Loucy (cell line): ENCODE measurements at regions not wholly inside any gene's neighbourhood (a gene's known extent, or its start where the extent isn't known, plus 50 kb on each side); places are given as distances from the start of the nearest gene placed in this dataset.

Source experiments
- EZH2phosphoT487 ChIP-seq: fragments of 200-600 bp; IDR thresholded peaks from 2 replicates; pipeline ENCODE4 v1.6.1; 2018; ENCODE audit warnings: antibody characterized with exemption, mild to moderate bottlenecking, moderate library complexity, borderline replicate concordance
- TF ChIP-seq, protein P1 (sequence below): fragments of 200-600 bp; sonication (generic); conservative IDR thresholded peaks from 2 replicates; pipeline ENCODE4 v1.5.1; 2014; ENCODE audit warnings: mild to moderate bottlenecking, antibody characterized with exemption, low read length

DNA sequence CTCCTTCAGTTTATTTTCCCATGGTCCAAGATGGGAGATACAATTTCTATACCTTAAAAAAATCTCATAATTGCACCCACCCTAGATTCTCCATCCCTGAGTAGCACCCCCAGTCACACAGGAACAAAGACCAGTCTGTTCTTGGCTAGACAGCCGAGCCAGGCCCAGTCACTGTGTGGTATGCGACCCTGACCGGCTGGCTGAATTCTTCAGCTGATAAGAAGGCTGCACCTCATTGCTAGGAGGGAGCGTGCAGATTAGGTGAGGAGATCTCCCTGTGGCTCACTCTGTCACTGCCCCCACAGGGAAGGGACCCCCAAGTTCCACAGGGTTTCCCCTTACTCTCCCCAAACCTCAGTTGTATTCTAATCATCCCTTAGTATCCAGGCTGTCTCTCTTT is 138.7 kb downstream of the SALL1 start:
- TF ChIP-seq, protein P1, sequence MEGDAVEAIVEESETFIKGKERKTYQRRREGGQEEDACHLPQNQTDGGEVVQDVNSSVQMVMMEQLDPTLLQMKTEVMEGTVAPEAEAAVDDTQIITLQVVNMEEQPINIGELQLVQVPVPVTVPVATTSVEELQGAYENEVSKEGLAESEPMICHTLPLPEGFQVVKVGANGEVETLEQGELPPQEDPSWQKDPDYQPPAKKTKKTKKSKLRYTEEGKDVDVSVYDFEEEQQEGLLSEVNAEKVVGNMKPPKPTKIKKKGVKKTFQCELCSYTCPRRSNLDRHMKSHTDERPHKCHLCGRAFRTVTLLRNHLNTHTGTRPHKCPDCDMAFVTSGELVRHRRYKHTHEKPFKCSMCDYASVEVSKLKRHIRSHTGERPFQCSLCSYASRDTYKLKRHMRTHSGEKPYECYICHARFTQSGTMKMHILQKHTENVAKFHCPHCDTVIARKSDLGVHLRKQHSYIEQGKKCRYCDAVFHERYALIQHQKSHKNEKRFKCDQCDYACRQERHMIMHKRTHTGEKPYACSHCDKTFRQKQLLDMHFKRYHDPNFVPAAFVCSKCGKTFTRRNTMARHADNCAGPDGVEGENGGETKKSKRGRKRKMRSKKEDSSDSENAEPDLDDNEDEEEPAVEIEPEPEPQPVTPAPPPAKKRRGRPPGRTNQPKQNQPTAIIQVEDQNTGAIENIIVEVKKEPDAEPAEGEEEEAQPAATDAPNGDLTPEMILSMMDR, result no peak
- no peak for TF ChIP-seq EZH2phosphoT487
